ENCODE measurements at regions not wholly inside any gene's neighbourhood (a gene's known extent, or its start where the extent isn't known, plus 50 kb on each side); places are given as distances from the start of the nearest gene placed in this dataset.
"Not testable (repeated sequence)": the region's sequence is repeated elsewhere in the genome, so short reads cannot be mapped to it uniquely, and the experiment has no call there.

DNA sequence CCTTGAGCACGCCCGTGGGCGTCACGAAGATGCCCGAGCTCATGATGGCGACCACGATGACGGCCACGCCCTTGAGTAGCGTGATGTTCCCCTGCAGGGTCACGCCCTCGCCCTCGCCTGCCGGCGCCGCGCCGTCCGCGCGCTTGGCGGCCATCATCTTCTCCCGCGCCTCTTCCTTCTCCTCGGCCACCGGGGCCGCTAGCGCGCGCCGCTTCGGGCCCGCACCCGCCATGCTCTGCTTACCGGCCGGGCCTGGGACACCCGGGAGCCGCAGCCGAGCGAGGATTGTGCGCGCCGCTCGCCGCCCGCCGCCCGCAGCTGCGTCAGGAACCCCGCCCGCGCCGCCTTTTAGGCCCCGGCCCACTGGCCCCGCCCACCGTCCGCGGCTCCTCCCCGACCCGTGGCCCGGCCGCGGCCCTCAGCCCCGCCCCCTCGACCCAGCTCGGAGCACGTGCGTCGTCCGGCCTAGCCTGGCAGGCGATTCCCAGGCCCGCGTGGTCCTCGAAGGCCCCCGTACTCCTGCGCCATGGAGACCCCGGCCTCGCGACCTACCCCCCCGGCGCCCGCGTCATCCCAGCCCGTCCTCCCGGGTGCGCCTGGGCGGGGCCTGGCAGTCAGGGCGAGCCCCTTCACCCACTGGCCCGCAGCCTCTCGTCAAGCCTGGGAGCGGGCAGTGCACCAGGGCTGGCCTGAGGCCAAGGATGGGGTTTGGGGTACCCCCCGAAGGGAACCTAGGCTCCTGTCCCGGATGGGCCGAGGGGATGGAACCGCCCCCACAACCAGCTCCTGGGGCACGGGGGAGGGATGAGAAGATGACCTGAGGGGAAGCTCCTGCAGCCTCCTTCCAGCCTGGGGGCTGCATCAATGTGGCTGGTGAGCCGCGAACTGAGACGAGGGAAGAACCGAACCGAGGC, 79.0 kb upstream of the METTL9 start:
- ATAC-seq (peak; percentile 84 to 85), DNase-seq (peak; percentile 95 to 100 (median 97))
- POLR2A ChIA-PET = interaction anchor here (0.6 to 1.9 kb wide), 4 partner anchors 10 to 124 kb away, joined by 3 to 7 read pairs (median 5); no protein-coding TSS in a partner anchor
- H3K9me3 Mint-ChIP-seq, H3K27me3 Mint-ChIP-seq, H3K36me3 Mint-ChIP-seq: not testable (repeated sequence)
- H3K4me3 Mint-ChIP-seq = peak overlapping the region; percentile 91 to 99 (median 93)
- peaks cover 15 to 35% (median 29%) of the 10 kb centered on the region in 4 donors for H3K4me1 Mint-ChIP-seq
- peak overlapping the region; percentile 93 to 99 (median 98) for H3K27ac Mint-ChIP-seq

DNA sequence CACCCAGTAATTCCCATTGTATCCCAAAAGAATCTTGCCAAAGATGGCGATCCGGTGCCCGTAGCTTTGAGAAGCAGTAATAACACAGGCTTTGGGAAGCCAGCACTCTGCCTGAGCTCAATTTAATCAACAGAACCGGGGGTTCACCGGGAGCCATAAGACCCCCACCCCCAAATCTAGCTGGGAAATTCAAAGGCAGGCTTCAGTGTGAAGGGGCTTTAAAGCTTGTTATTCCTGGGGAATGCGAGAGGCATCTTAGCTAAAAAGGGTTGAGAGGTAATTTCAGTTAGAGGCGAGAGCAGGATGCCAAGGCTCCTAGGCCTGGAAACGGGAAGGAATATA, 78.4 kb upstream of the METTL9 start:
- DNase-seq, H3K9me3 Mint-ChIP-seq, ATAC-seq, H3K27me3 Mint-ChIP-seq, POLR2A ChIA-PET, H3K36me3 Mint-ChIP-seq: not testable (repeated sequence)
- Mint-ChIP-seq H3K27ac (peak overlapping the region in 5 of 10 donors; percentile 32 to 77 (median 71)), H3K4me3 (peak overlapping the region in 8 of 10 donors; percentile 9 to 69 (median 44)), H3K4me1 (peaks cover 12 to 28% (median 23%) of the 10 kb centered on the region in 4 donors)

DNA sequence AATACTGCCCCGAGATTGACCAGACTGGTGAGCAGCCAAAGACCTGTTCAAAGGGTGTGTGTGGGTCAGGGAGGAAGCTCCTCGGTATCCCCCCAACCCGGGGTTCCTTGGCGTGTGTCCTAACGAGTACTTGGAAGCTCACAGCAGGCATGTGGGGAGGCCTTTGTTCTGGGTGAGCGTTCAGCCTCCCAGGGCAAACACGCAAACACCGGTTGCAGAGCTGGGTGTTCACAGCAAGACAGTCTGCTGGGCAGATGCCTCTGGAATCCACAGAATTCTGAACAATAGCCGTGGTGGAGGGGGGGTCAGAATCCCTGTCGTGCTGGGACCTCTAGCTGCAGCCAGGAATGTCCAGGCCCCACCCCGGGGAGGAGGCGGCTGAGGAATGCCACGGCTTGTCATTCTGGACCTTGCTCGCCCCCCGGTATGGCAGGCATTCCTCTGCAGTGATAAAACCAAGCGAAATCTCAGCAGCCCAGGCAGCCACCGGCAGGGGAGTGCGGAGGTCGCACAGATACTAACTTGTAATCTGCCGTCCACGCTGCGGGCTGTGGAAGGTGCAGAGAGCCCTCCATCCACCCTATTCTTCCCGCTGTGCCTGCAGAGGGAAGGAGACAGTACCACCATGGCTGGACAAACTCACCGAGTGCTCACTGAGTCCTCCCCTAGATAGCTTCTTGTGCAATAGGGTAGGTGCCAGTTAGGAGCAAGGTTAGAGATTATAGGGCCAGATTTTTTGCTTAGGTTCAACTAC, 77.8 kb upstream of the METTL9 start:
- peaks cover 11 to 23% (median 19%) of the 10 kb centered on the region in 4 donors for H3K4me1 Mint-ChIP-seq
- not testable (repeated sequence) for H3K9me3 Mint-ChIP-seq, ATAC-seq, H3K27me3 Mint-ChIP-seq, H3K36me3 Mint-ChIP-seq
- H3K27ac Mint-ChIP-seq = peak overlapping the region in 6 of 10 donors; percentile 40 to 72 (median 66)
- POLR2A ChIA-PET = interaction anchor here (0.6 kb wide), 1 partner anchor 332 kb away, joined by 3 read pairs; no protein-coding TSS in a partner anchor
- peak overlapping the region in 9 of 10 donors; percentile 14 to 66 (median 32) for H3K4me3 Mint-ChIP-seq
- DNase-seq = peak in 1 of 10 donors; percentile 69

DNA sequence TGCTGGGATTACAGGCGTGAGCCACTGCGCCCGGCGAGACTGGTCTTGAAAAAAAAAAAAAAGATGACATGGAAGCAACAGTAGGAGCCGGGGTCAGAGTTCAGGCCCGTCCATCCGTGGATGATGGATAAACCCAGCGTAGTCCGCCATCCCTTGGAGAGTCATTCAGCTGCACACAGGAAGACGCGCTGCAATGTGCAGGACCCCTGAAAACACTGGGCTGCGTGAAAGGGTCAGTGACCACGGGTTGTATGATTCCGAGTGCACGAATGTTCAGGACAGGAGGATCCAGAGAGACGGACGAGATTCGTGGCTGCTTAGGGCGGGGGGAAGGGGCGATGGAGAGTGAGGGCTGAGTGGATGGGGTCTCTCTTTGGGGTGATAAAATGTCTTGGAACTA, 76.5 kb upstream of the METTL9 start:
- DNase-seq = peak in 1 of 10 donors; percentile 57
- H3K27me3 Mint-ChIP-seq, H3K36me3 Mint-ChIP-seq, ATAC-seq, H3K9me3 Mint-ChIP-seq: not testable (repeated sequence)
- POLR2A ChIA-PET = interaction anchor here (0.5 kb wide), 1 partner anchor 37 kb away, joined by 6 read pairs; no protein-coding TSS in a partner anchor
- Mint-ChIP-seq H3K27ac (peak overlapping the region in 2 of 10 donors; percentile 14 to 27), H3K4me1 (peaks cover 10 to 18% (median 12%) of the 10 kb centered on the region in 4 donors), H3K4me3 (peak overlapping the region in 1 of 10 donors; percentile 51)

DNA sequence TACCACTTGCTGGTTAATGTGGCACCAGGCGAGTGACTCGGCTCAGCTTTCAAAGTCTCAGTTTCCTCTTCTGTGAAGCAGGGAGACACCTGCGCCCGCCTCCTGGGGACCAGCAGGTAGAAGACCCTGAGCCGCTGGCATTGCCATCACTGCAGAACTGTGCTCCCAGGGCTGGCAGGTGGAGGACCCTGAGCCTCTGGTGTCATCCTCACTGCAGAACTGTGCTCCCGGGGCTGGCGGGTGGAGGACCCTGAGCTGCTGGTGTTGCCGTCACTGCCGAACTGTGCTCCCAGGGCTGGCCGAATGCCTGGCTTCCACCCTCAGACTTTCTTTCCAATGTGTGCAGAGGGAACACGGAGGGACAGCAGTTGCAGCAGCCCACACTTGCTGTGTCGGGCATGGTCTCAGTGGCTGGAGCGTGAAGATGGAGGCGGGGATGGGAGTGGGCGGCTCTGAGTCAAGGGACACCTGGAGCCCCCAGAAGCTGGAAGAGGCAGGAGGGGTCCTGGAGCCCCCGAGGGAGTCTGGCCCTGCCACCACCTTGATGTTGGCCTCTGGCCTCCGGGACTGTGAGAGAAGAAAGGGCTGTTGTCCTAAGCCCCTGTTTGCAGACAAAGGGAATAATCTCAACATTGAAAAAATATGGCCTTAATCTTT, 75.8 kb upstream of the METTL9 start:
- H3K36me3 Mint-ChIP-seq = no peaks in the 10 kb centered on the region
- ATAC-seq (no peak), DNase-seq (peak in 1 of 10 donors; percentile 64)
- H3K27me3 Mint-ChIP-seq = no peaks in the 10 kb centered on the region
- H3K4me1 Mint-ChIP-seq = peaks cover 3 to 11% (median 6%) of the 10 kb centered on the region in 4 donors
- no peaks in the 10 kb centered on the region for H3K9me3 Mint-ChIP-seq
- POLR2A ChIA-PET = no interaction called here
- peak overlapping the region in 1 of 10 donors; percentile 51 for H3K4me3 Mint-ChIP-seq
- H3K27ac Mint-ChIP-seq = peak overlapping the region in 1 of 10 donors; percentile 15

DNA sequence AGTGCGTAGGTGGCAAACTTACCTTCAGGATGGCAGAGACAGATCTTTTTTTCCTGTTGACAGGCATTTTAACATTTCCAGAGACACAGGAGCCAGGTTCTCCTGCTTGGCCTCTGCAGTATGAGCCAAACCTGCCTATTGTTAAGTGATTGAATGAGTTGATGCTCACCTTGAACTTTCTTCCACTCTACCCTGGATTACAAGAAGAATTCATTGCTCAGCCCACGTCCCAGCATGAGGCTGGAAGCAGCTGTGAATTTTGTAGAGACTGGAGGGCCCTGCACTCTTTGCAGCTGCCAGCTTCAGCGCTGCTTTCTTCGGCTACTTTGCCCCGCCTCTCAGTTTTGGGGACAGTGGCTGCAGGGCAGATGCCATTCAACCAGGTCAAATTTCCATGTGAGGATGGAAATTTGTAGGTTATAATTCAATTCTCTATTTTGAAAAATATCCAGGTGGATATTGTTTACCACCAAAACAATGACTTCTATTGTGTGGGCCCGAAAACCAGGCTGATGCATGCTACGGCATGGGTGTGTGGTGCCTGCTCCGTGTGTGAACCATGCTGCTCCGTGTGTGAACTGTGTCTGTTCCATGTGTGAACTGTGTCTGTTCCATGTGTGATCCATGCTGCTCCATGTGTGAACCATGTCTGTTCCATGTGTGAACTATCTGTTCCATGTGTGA, 75.2 kb upstream of the METTL9 start:
- no peak for ATAC-seq
- H3K36me3 Mint-ChIP-seq = no peaks in the 10 kb centered on the region
- no peak overlapping the region for H3K4me3 Mint-ChIP-seq
- H3K9me3 Mint-ChIP-seq = no peaks in the 10 kb centered on the region
- peak in 1 of 10 donors; percentile 50 for DNase-seq
- peaks cover under 1 to 5% (median 3%) of the 10 kb centered on the region in 4 donors for H3K4me1 Mint-ChIP-seq
- no peak overlapping the region for H3K27ac Mint-ChIP-seq
- no peaks in the 10 kb centered on the region for H3K27me3 Mint-ChIP-seq
- POLR2A ChIA-PET = no interaction called here

DNA sequence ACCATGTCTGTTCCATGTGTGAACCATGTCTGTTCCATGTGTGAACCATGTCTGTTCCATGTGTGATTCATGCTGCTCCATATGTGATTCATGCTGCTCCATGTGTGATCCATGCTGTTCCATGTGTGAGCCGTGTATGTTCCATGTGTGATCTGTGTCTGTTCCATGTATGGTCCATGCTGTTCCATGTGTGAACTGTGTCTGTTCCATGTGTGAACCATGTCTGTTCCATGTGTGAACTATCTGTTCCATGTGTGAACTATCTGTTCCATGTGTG, 74.7 kb upstream of the METTL9 start:
- H3K4me3 Mint-ChIP-seq, H3K36me3 Mint-ChIP-seq, ATAC-seq, H3K27ac Mint-ChIP-seq, POLR2A ChIA-PET, H3K9me3 Mint-ChIP-seq, H3K27me3 Mint-ChIP-seq, H3K4me1 Mint-ChIP-seq: not testable (repeated sequence)
- DNase-seq = peak in 1 of 10 donors; percentile 10

DNA sequence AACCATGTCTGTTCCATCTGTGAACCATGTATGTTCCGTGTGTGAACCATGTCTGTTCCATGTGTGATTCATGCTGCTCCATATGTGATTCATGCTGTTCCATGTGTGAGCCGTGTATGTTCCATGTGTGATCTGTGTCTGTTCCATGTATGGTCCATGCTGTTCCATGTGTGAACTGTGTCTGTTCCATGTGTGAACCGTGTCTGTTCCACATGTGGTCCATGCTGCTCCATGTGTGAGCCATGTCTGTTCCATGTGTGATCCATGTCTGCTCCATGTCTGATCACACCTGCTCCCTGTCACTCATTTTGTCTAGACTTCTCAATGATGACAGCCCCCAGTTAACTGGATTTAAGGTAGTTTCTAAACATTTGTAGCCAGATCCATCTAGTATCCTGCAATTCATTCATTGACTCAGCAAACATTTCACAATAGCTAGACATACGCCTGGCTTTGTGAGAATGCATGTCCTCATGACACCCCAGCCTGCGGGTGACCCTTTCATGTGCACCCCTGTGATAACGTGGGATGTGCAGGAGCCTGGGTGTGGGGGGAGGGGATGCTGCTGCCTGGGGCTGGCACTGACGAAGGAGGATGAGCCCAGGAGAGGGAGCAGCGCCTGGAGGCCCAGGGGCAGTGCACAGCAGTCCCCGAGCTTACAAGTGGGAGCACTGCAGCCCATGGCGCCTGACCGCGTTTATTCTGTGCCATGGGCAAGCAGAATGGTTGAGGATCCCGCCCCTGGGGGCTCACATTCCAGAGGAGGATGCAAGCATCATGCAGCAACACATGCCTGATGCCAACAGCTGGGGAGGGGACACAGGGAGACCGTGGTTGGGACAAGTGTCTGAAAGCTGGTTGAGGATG, 74.1 kb upstream of the METTL9 start:
- DNase-seq = peak in 1 of 10 donors; percentile 65
- H3K27ac Mint-ChIP-seq = not testable (repeated sequence)

DNA sequence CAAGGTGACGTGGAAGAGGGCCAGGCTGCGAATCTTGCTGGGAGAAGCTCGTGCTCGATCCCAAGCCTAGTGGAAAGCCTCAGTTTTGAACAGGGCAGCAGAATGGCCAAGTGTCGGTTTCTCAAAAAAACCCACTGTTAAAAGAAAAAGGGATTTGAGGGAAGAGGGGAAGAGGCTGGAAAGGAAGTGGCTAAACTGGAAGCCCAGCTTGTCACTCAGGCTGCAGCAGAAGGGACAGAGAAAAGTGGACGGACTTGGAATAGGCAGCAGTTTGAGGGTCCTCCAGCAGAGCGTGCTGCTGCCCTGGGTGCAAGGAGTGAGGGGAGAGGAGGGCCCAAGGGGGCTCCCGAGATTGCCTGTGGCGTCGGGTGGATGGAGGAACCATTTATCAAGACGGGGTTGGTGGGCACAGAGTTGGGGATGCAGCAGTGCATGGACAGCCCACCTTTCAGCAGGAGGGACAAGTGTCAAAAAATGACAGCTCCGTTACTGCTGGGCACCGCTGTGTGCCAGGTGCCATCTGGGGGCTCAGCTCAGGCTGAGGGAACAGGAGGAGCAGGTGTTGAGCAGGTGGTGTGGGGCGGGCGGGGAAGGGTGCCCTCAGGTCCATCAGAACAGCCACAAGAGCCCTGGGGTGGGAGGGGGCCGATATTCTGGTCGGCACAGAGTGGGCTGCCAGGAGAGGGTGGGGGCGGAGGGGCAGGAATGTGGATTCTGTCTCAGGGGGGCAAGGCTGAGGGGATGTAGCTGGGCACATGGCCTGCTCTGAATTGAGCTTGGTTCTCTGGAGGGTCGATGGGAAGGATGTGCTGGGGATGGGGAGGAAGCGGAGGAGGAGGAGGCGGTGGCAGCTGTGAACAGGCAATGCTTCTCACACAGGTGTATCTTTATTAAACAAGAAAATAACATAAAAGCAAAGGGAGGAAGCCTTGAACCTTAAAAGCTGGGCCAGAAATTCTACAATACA, 73.1 kb upstream of the METTL9 start:
- H3K4me1 Mint-ChIP-seq, ATAC-seq, H3K4me3 Mint-ChIP-seq, H3K27me3 Mint-ChIP-seq, H3K9me3 Mint-ChIP-seq, POLR2A ChIA-PET, H3K27ac Mint-ChIP-seq, H3K36me3 Mint-ChIP-seq, DNase-seq: not testable (repeated sequence)

More for the DNA sequence above, 74.1 kb upstream of the METTL9 start:
- ATAC-seq, H3K27me3 Mint-ChIP-seq, H3K4me1 Mint-ChIP-seq, H3K9me3 Mint-ChIP-seq, POLR2A ChIA-PET, H3K36me3 Mint-ChIP-seq, H3K4me3 Mint-ChIP-seq: not testable (repeated sequence)

DNA sequence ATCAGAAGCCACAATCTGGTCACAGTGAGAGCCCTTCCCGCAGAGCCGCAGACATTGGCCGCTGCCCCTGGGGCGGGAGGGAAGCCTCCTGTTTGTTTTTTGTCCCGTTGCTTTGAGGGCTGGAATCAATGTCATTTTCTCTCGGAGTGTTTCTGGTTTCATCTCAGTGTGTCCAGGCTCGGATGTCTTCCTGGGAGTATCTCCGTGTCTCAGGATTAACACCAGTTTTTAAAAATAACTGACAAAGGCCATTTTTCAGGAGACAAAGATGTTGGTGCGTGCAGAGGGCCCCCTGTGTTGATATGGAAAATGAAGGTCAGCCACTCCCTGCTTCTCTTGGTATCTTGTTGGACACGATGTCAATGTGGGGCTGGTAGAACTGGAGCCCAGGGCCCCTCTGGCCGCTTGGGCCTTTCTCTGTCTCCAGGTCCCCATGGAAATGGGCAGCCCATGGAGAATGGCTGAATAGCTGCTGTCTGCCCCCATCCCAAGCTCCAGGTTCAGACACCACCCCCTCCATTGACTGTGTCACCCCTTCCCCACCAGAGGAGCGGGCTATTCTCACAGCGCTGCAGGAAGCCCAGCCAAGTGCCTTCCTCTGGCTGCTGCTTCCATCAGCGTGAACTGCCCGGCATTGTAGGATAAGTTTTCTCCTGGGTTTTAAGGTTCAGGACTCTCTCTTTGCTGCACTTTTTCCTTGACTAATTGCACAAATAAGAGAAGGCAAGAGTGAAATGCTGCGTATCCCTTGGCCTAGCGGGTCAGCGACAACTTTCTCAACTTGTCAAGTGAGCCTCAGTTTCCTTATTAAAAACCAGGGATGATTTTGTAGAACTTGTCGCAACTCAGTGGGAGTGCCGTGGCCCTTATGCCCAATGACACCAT, 72.2 kb upstream of the METTL9 start:
- no peak overlapping the region for H3K27ac Mint-ChIP-seq
- H3K4me1 Mint-ChIP-seq = no peaks in the 10 kb centered on the region
- no peak for DNase-seq
- no peaks in the 10 kb centered on the region for H3K36me3 Mint-ChIP-seq
- peaks cover 0 to 2% (median 0%) of the 10 kb centered on the region in 5 donors for H3K27me3 Mint-ChIP-seq
- no peaks in the 10 kb centered on the region for H3K9me3 Mint-ChIP-seq
- H3K4me3 Mint-ChIP-seq = no peak overlapping the region
- no peak for ATAC-seq
- POLR2A ChIA-PET = interaction anchor here (0.6 kb wide), 1 partner anchor 21 kb away, joined by 3 read pairs; no protein-coding TSS in a partner anchor

Measured in naive thymus-derived CD8-positive, alpha-beta T cell (primary cell).